SK-N-MC (cell line): ENCODE measurements at regions not wholly inside any gene's neighbourhood (a gene's known extent, or its start where the extent isn't known, plus 50 kb on each side); places are given as distances from the start of the nearest gene placed in this dataset.

Source experiments
- EZH2 ChIP-seq: fragments of 200-600 bp; sonication (generic); IDR thresholded peaks from one replicate; pipeline ENCODE4 v1.6.1; 2017; ENCODE audit warnings: antibody characterized with exemption
- FOXP2 ChIP-seq: optimal IDR thresholded peaks from 2 replicates; pipeline ENCODE3; 2011; ENCODE audit warnings: mild to moderate bottlenecking, moderate library complexity; ENCODE audit not compliant: insufficient read depth; ENCODE audit errors: extremely low read length, control extremely low read depth
- POLR2AphosphoS5 ChIP-seq: IDR thresholded peaks from 2 replicates; pipeline ENCODE4 v1.6.1; 2012; ENCODE audit warnings: mild to moderate bottlenecking, low read depth, low read length, borderline replicate concordance

DNA sequence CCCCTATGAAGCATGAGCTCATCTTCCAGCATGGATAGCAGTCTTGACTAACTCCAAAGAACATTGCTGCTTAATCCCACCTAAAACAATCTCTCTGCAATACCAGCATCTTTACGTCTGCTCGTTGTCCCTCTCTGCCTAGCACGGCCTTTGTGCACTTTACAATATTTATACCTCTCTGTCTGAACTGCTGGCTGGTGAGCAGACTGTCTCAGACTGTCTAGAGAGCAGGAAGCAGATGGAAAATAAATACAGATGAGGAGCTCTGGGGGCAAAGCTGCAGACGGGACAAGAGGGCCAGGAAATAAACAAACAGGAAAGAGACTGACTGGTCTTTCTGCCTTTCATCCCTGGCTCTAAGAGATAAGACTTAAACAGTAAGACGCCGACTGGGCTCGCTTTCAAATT lies 224.8 kb downstream of the ENC1 start:
- TF ChIP-seq EZH2 = no peak
- no peak for TF ChIP-seq POLR2AphosphoS5
- TF ChIP-seq FOXP2 = no peak
